ENCODE measurements at regions not wholly inside any gene's neighbourhood (a gene's known extent, or its start where the extent isn't known, plus 50 kb on each side); places are given as distances from the start of the nearest gene placed in this dataset.

- Histone ChIP-seq H3K9me3 (ENCODE audit: severe bottlenecking) (no peaks in the 10 kb centered on the region), H3K36me3 (no peaks in the 10 kb centered on the region), H3K4me3 (ENCODE audit: low read depth, low read length) (no peak overlapping the region), H3K27me3 (ENCODE audit: insufficient read depth, low read depth, severe bottlenecking) (no peaks in the 10 kb centered on the region), H3K27ac (no peak overlapping the region)
- TF ChIP-seq CTCF (IDR thresholded peaks at IDR 0.05; ENCODE audit: low read depth, low read length), result no peak
- no peak for DNase-seq
These were observed 352.4 kb downstream of the LTN1 start for GRCh38 chr21:28640326-28640725.

DNA sequence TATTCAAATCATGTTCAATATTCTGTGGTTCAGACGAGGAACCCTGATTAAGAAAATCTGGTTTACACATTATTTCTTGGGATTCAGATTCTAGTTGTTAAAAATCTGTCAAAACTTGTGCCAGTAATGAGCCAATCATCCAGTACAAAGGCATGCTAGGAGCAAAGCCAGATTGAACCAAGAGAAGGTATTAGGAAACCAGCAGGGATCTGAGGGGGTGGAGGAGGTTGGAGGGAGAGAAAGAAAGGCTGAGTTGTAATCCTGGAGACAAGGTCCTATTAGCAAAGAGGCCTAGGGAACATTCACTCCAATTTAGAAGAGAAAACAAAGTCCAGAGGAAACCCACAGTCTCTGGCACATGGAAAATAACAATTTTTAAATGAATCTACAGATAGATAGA lies 352.9 kb downstream of the LTN1 start:
- Histone ChIP-seq H3K4me3 (ENCODE audit: low read depth, low read length) (no peak overlapping the region), H3K27ac (no peak overlapping the region), H3K27me3 (ENCODE audit: insufficient read depth, low read depth, severe bottlenecking) (no peaks in the 10 kb centered on the region), H3K36me3 (no peaks in the 10 kb centered on the region), H3K9me3 (ENCODE audit: severe bottlenecking) (no peaks in the 10 kb centered on the region)
- no peak for TF ChIP-seq CTCF (IDR thresholded peaks at IDR 0.05; ENCODE audit: low read depth, low read length)
- no peak for DNase-seq

- no peaks in the 10 kb centered on the region for H3K36me3 ChIP-seq
- no peak overlapping the region for H3K4me3 ChIP-seq (ENCODE audit: low read depth, low read length)
- no peak for DNase-seq
- H3K27ac ChIP-seq, result no peak overlapping the region
- H3K9me3 ChIP-seq (ENCODE audit: severe bottlenecking), result no peaks in the 10 kb centered on the region
- H3K27me3 ChIP-seq (ENCODE audit: insufficient read depth, low read depth, severe bottlenecking), result no peaks in the 10 kb centered on the region
- TF ChIP-seq CTCF (IDR thresholded peaks at IDR 0.05; ENCODE audit: low read depth, low read length), result no peak
These were observed 355.7 kb downstream of the LTN1 start for GRCh38 chr21:28636752-28637691.

GRCh38 chr21:28635541-28635940 lies 357.1 kb downstream of the LTN1 start:
- no peak for DNase-seq
- TF ChIP-seq CTCF (IDR thresholded peaks at IDR 0.05; ENCODE audit: low read depth, low read length), result no peak

GRCh38 chr21:28633839-28634555 lies 358.7 kb downstream of the LTN1 start:
- Histone ChIP-seq H3K27ac (no peak overlapping the region), H3K4me3 (ENCODE audit: low read depth, low read length) (no peak overlapping the region), H3K9me3 (ENCODE audit: severe bottlenecking) (no peaks in the 10 kb centered on the region), H3K36me3 (no peaks in the 10 kb centered on the region), H3K27me3 (ENCODE audit: insufficient read depth, low read depth, severe bottlenecking) (no peaks in the 10 kb centered on the region)
- no peak for TF ChIP-seq CTCF (IDR thresholded peaks at IDR 0.05; ENCODE audit: low read depth, low read length)
- no peak for DNase-seq

More at GRCh38 chr21:28635541-28635940, 357.1 kb downstream of the LTN1 start:
- no peaks in the 10 kb centered on the region for H3K27me3 ChIP-seq (ENCODE audit: insufficient read depth, low read depth, severe bottlenecking)
- no peaks in the 10 kb centered on the region for H3K36me3 ChIP-seq
- H3K9me3 ChIP-seq (ENCODE audit: severe bottlenecking), result no peaks in the 10 kb centered on the region
- no peak overlapping the region for H3K27ac ChIP-seq
- no peak overlapping the region for H3K4me3 ChIP-seq (ENCODE audit: low read depth, low read length)
